ENCODE measurements at regions not wholly inside any gene's neighbourhood (a gene's known extent, or its start where the extent isn't known, plus 50 kb on each side); places are given as distances from the start of the nearest gene placed in this dataset.

DNA sequence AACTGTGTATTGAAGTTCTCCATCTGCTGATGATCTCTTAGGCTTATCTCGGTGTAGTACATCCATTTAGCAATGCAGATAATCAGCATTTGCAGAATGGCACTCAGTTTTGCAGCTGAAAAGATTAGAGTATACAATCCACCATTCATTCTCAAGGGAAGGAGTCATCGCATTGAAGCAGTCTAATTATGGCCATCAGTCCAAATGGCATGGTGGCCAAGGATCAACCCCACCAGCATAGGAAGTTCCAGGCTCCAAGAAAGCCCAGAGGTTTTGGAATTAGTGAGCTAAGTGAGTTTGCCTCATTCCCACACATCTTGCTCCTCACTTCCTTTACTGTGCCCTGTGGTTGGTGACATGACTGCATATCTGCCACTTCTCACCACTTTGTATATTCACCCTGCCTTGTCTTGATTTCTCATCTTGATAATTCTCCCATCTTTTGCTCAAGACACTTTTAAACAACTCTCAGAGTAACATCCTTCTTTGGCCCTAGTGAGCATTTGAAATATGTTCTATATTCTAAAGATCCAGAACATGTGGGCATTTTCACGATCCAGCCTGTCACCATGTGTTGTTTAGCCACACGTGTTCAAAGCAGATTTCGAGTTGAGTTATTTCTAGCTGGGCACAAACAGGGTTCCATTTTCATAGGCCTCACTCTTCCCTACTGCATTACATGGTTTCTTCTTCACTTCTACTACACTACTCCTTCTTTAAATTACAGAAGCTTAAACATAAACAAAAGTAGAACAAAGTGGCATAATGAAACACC lies 1119.8 kb downstream of the TSN start:
- Histone ChIP-seq H4K20me1 (ENCODE audit: control insufficient read depth, insufficient read depth, low read length, poor library complexity, severe bottlenecking) (no peaks in the 10 kb centered on the region), H3K27ac (ENCODE audit: low read length in 2 of 2) (no peak overlapping the region), H3K4me2 (replicated peaks; ENCODE audit: low read depth, low read length, poor library complexity, severe bottlenecking) (no peak overlapping the region), H2AFZ (ENCODE audit: insufficient read depth, low read depth, low read length, poor library complexity, severe bottlenecking) (no peak overlapping the region), H3K9me3 (ENCODE audit: control extremely low read depth in 1 of 3, control insufficient read depth in 2 of 3, insufficient read depth in 1 of 3, low read length in 2 of 3) (no peaks in the 10 kb centered on the region), H3K79me2 (ENCODE audit: control insufficient read depth, insufficient read depth, low read length) (no peaks in the 10 kb centered on the region), H3K4me3 (ENCODE audit: control extremely low read depth in 1 of 5, extremely low read depth in 1 of 5, insufficient read depth in 1 of 5, low read depth in 2 of 5, low read length in 4 of 5) (no peak overlapping the region), H3K27me3 (replicated peaks in 1 of 4; ENCODE audit: control extremely low read depth in 1 of 4, control insufficient read depth in 3 of 4, insufficient read depth in 4 of 4, low read length in 3 of 4) (no peaks in the 10 kb centered on the region), H3K36me3 (replicated peaks in 1 of 2; ENCODE audit: control extremely low read depth in 1 of 2, control insufficient read depth in 1 of 2, extremely low read depth in 1 of 2, insufficient read depth in 2 of 2, low read length in 1 of 2) (no peaks in the 10 kb centered on the region), H3K4me1 (ENCODE audit: control insufficient read depth in 2 of 2, insufficient read depth in 2 of 2, low read length in 2 of 2) (no peaks in the 10 kb centered on the region), H3K9ac (ENCODE audit: low read length) (no peak overlapping the region)
- 94% methylated on average over 4 of the region's 5 CpGs for WGBS (ENCODE audit: insufficient coverage)
- ChIA-PET POLR2A (no interaction called here), CTCF (no interaction called here)
- no peaks in the 10 kb centered on the region for H3K9me3 Mint-ChIP-seq (ENCODE audit: insufficient read depth)
- ATAC-seq (ENCODE audit: low read depth) = no peak
- H3K4me3 Mint-ChIP-seq = no peak overlapping the region
- no peak for DNase-seq
- intact Hi-C loops (cut with micrococcal nuclease) = no loop called here
- TF ChIP-seq, protein P1, sequence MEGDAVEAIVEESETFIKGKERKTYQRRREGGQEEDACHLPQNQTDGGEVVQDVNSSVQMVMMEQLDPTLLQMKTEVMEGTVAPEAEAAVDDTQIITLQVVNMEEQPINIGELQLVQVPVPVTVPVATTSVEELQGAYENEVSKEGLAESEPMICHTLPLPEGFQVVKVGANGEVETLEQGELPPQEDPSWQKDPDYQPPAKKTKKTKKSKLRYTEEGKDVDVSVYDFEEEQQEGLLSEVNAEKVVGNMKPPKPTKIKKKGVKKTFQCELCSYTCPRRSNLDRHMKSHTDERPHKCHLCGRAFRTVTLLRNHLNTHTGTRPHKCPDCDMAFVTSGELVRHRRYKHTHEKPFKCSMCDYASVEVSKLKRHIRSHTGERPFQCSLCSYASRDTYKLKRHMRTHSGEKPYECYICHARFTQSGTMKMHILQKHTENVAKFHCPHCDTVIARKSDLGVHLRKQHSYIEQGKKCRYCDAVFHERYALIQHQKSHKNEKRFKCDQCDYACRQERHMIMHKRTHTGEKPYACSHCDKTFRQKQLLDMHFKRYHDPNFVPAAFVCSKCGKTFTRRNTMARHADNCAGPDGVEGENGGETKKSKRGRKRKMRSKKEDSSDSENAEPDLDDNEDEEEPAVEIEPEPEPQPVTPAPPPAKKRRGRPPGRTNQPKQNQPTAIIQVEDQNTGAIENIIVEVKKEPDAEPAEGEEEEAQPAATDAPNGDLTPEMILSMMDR (IDR thresholded peaks at IDR 0.05) = no peak
- no peak for TF ChIP-seq EZH2 (IDR thresholded peaks at IDR 0.05; ENCODE audit: borderline replicate concordance, insufficient read depth, low read depth, low read length, poor library complexity, severe bottlenecking)
- no peak overlapping the region for H3K27ac Mint-ChIP-seq
- no peaks in the 10 kb centered on the region for H3K4me1 Mint-ChIP-seq
- no peaks in the 10 kb centered on the region for H3K27me3 Mint-ChIP-seq

DNA sequence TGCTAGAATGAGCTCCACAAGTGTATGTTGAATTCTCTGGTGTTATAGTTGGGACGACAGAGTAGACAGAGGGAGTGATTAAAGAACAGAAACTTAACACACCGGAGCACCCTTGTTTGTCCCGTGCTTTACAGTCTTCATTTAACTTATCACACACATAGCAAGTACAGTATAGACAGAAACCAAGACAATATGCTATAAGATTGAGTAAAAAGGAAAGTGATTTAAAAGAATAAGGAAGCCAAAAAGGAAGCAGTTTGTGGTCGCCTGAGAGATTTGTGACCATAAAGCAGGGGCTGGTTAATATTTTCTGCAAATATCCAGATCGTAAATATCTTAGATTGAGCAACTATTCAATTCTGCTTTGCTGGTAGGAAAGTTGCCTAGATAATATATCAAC lies 1128.4 kb downstream of the TSN start:
- Mint-ChIP-seq H3K9me3 (ENCODE audit: insufficient read depth) (peaks cover 4% of the 10 kb centered on the region), H3K4me1 (no peaks in the 10 kb centered on the region), H3K27me3 (no peaks in the 10 kb centered on the region), H3K4me3 (no peak overlapping the region), H3K27ac (no peak overlapping the region)
- Histone ChIP-seq H3K27ac (ENCODE audit: low read length in 2 of 2) (no peak overlapping the region), H4K20me1 (ENCODE audit: control insufficient read depth, insufficient read depth, low read length, poor library complexity, severe bottlenecking) (no peaks in the 10 kb centered on the region), H3K79me2 (ENCODE audit: control insufficient read depth, insufficient read depth, low read length) (no peaks in the 10 kb centered on the region), H3K4me1 (ENCODE audit: control insufficient read depth in 2 of 2, insufficient read depth in 2 of 2, low read length in 2 of 2) (no peaks in the 10 kb centered on the region), H3K4me3 (ENCODE audit: control extremely low read depth in 1 of 5, extremely low read depth in 1 of 5, insufficient read depth in 1 of 5, low read depth in 2 of 5, low read length in 4 of 5) (no peak overlapping the region), H3K27me3 (replicated peaks in 1 of 4; ENCODE audit: control extremely low read depth in 1 of 4, control insufficient read depth in 3 of 4, insufficient read depth in 4 of 4, low read length in 3 of 4) (no peaks in the 10 kb centered on the region), H3K4me2 (replicated peaks; ENCODE audit: low read depth, low read length, poor library complexity, severe bottlenecking) (no peak overlapping the region), H3K9me3 (ENCODE audit: control extremely low read depth in 1 of 3, control insufficient read depth in 2 of 3, insufficient read depth in 1 of 3, low read length in 2 of 3) (no peaks in the 10 kb centered on the region), H3K9ac (ENCODE audit: low read length) (no peak overlapping the region), H2AFZ (ENCODE audit: insufficient read depth, low read depth, low read length, poor library complexity, severe bottlenecking) (no peak overlapping the region), H3K36me3 (replicated peaks in 1 of 2; ENCODE audit: control extremely low read depth in 1 of 2, control insufficient read depth in 1 of 2, extremely low read depth in 1 of 2, insufficient read depth in 2 of 2, low read length in 1 of 2) (no peaks in the 10 kb centered on the region)
- POLR2A ChIA-PET = no interaction called here
- DNase-seq (no peak), ATAC-seq (ENCODE audit: low read depth) (no peak)
- CTCF ChIA-PET = no interaction called here
- WGBS (ENCODE audit: insufficient coverage) = no CpG with 5 or more reads among the region's 5 CpGs
- no peak for TF ChIP-seq EZH2 (IDR thresholded peaks at IDR 0.05; ENCODE audit: borderline replicate concordance, insufficient read depth, low read depth, low read length, poor library complexity, severe bottlenecking)
- intact Hi-C loops (cut with micrococcal nuclease) = no loop called here
